Pancreas (tissue), 10 donors: ENCODE measurements at regions not wholly inside any gene's neighbourhood (a gene's known extent, or its start where the extent isn't known, plus 50 kb on each side); places are given as distances from the start of the nearest gene placed in this dataset.

Experiments
- ATAC-seq, 4 donors: fragments of 200-7000 bp; cut with Tn5 transposase; one replicate each; pipeline versions ENCODE4 v1.8.0 to v1.9.1; 2020; ENCODE audit warnings: mild to moderate bottlenecking in 4 of 4, moderate library complexity in 4 of 4
- DNase-seq, 6 donors: peaks; one replicate each; pipeline ENCODE4 v3.0.0-alpha.2; 2020
- FAIRE-seq: peaks from 2 replicates; lab custom pipeline; 2012; peaks lifted over from hg19 to GRCh38; lab: Jason Lieb, UNC
- H3K27ac ChIP-seq, 4 donors: fragments of 200-600 bp; sonication (generic); 1 replicate in 3 of 4; 2 replicates in 1 of 4; pipeline versions ENCODE4 v1.5.0 to v1.8.0; 2020
- H3K27me3 ChIP-seq, 4 donors: fragments of 200-600 bp; one replicate each; pipeline ENCODE4 v1.8.0; 2021
- H3K36me3 ChIP-seq, 3 donors: fragments of 200-600 bp; sonication (generic) in 1 of 3; one replicate each; pipeline versions ENCODE4 v1.5.0 to v1.8.0; 2020 to 2021
- H3K4me1 ChIP-seq, 3 donors: fragments of 200-600 bp; one replicate each; pipeline ENCODE4 v1.8.0; 2021
- H3K4me3 ChIP-seq, 4 donors: fragments of 200-600 bp; sonication (generic) in 2 of 4; one replicate each; pipeline versions ENCODE4 v1.5.0 to v1.8.0; 2020 to 2021
- H3K9me3 ChIP-seq, 4 donors: fragments of 200-600 bp; one replicate each; pipeline ENCODE4 v1.8.0; 2021
- CTCF ChIP-seq, 4 donors: fragments of 200-600 bp; sonication (generic) in 3 of 4; IDR thresholded peaks; one replicate each; pipeline versions ENCODE4 v1.5.0 to v1.8.0; 2021; ENCODE audit warnings: antibody characterized with exemption in 4 of 4
- WGBS, 2 donors: extraction: QIAGEN DNeasy Blood & Tissue Kit; methylation state at CpG; one replicate each; pipeline ENCODE4 v1.1.7; 2013; 5-methylcytosine and 5-hydroxymethylcytosine counted together
- intact Hi-C, 3 donors: fragments of 100-400 bp; cut with DNase I; formaldehyde crosslinking; loops; one replicate each; pipeline versions ENCODE4 v1.11.1 to v1.14.2; 2022
- donor health status: healthy with polysubstance abuse.
- donor health status: DM: no; HTN: no; CAD: no; lungs with moderate emphysema.
- donor health status: DM: no; HTN: no; CAD: no.
- donor health status: control.
- donor health status: control.
- donor health status: Bipolar disorder and iron deficiency.
- donor health status: DM: yes; HTN: yes; CAD: no.
- donor health status: DM: no; HTN: no; CAD: no.
- donor health status: DM: no; HTN: no; CAD: no.
- donor health status: DM: yes; HTN: yes; CAD: no.

GRCh38 chr13:85230691-85231093 lies 568.5 kb downstream of the SLITRK6 start:
- no peak overlapping the region for H3K27ac ChIP-seq
- ATAC-seq (no peak), DNase-seq (no peak), FAIRE-seq (no peak)
- no peaks in the 10 kb centered on the region for H3K36me3 ChIP-seq
- intact Hi-C loops: no loop called here
- no peaks in the 10 kb centered on the region for H3K9me3 ChIP-seq
- H3K4me1 ChIP-seq: no peaks in the 10 kb centered on the region
- H3K27me3 ChIP-seq: no peaks in the 10 kb centered on the region
- WGBS, 2 donors: 34 to 35% methylated on average over 4 of the region's 4 CpGs
- no peak for TF ChIP-seq CTCF (IDR thresholded peaks at IDR 0.05)
- no peak overlapping the region for H3K4me3 ChIP-seq

- H3K27me3 ChIP-seq: no peaks in the 10 kb centered on the region
- no peak overlapping the region for H3K4me3 ChIP-seq
- intact Hi-C loops: no loop called here
- FAIRE-seq: no peak
- ATAC-seq: no peak
- no peak for DNase-seq
- H3K27ac ChIP-seq: no peak overlapping the region
- H3K9me3 ChIP-seq: no peaks in the 10 kb centered on the region
- H3K4me1 ChIP-seq: no peaks in the 10 kb centered on the region
- no peak for TF ChIP-seq CTCF (IDR thresholded peaks at IDR 0.05)
- no peaks in the 10 kb centered on the region for H3K36me3 ChIP-seq
- 49 to 70% methylated on average over 2 of the region's 2 CpGs for WGBS, 2 donors
Measured at GRCh38 chr13:85228692-85229091, 570.5 kb downstream of the SLITRK6 start.

GRCh38 chr13:85223883-85224656 lies 575.1 kb downstream of the SLITRK6 start:
- Histone ChIP-seq H3K27me3 (no peaks in the 10 kb centered on the region), H3K4me1 (no peaks in the 10 kb centered on the region), H3K4me3 (no peak overlapping the region), H3K27ac (no peak overlapping the region), H3K9me3 (no peaks in the 10 kb centered on the region), H3K36me3 (no peaks in the 10 kb centered on the region)
- WGBS, 2 donors: 49 to 68% methylated on average over 4 of the region's 4 CpGs
- TF ChIP-seq CTCF (IDR thresholded peaks at IDR 0.05): no peak
- FAIRE-seq: no peak
- intact Hi-C loops: no loop called here
- no peak for DNase-seq
- ATAC-seq: no peak

- no peak for TF ChIP-seq CTCF (IDR thresholded peaks at IDR 0.05)
- no peaks in the 10 kb centered on the region for H3K9me3 ChIP-seq
- intact Hi-C loops: no loop called here
- ATAC-seq: no peak
- no peaks in the 10 kb centered on the region for H3K27me3 ChIP-seq
- H3K27ac ChIP-seq: no peak overlapping the region
- no peak overlapping the region for H3K4me3 ChIP-seq
- FAIRE-seq: no peak
- H3K36me3 ChIP-seq: no peaks in the 10 kb centered on the region
- DNase-seq: no peak
- no peaks in the 10 kb centered on the region for H3K4me1 ChIP-seq
Measured at GRCh38 chr13:85216576-85216975, 582.6 kb downstream of the SLITRK6 start.

- ATAC-seq (no peak), DNase-seq (no peak), FAIRE-seq (no peak)
- Histone ChIP-seq H3K9me3 (no peaks in the 10 kb centered on the region), H3K27ac (no peak overlapping the region), H3K4me1 (no peaks in the 10 kb centered on the region), H3K36me3 (no peaks in the 10 kb centered on the region), H3K27me3 (no peaks in the 10 kb centered on the region), H3K4me3 (no peak overlapping the region)
- WGBS, 2 donors: 54 to 83% methylated on average over 2 of the region's 2 CpGs
- TF ChIP-seq CTCF (IDR thresholded peaks at IDR 0.05): no peak
- intact Hi-C loops: no loop called here
Measured at GRCh38 chr13:85212692-85213091, 586.5 kb downstream of the SLITRK6 start.
